ENCODE measurements at regions not wholly inside any gene's neighbourhood (a gene's known extent, or its start where the extent isn't known, plus 50 kb on each side); places are given as distances from the start of the nearest gene placed in this dataset.
"Not testable (repeated sequence)": the region's sequence is repeated elsewhere in the genome, so short reads cannot be mapped to it uniquely, and the experiment has no call there.

DNA sequence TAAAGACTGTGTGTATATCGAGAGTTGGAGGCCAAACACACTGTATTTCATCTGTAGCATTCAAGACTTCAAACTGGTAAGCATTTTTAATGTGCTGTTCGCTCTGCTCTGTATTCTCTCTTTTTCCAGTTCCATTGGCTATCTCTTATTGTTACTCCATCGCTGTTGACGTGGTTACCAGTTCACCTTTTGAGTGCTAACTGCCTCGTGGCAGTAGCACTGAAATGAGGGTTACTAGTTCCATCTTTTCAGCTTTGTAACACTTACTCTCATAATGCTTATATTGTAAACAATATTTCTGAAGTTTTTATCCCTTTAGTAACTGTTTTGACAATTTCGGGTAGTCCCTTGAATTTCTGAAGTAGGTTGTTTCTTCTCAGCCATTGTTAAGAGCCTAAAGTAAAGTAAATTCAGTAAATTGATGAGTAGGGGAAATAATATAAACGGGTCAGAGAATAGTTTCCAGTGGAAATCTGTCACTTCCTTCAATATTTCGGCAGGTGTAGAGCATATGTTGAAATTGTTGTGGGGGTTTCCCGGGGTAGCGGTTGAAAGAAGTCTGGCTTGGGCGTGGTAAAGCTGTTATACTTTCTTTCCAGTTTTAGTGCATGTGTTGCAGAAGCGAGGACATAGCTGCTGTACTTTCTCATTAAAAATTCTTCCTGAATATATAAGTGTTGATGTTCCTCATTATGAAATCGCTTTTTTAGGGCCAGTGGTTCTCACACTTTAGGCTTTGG lies 175.7 kb upstream of the GOLGA6L22 start:
- H3K27me3 ChIP-seq (ENCODE audit: control insufficient read depth in 2 of 2, insufficient read depth in 2 of 2, low read length in 2 of 2); H3K4me2 ChIP-seq (ENCODE audit: insufficient read depth, low read length); H4K20me1 ChIP-seq (replicated peaks; ENCODE audit: control insufficient read depth, extremely low read depth, insufficient read depth, low read length); DNase-seq (ENCODE audit: low read depth, low spot score); H3K9me1 ChIP-seq (replicated peaks; ENCODE audit: control insufficient read depth, extremely low read depth, insufficient read depth, low read length); BruUV-seq (replicated peaks); H3K4me1 ChIP-seq (ENCODE audit: control insufficient read depth, extremely low read depth, insufficient read depth, low read length); dilution Hi-C loops (cut with MboI; ENCODE audit: extremely low pct_ligation_motif_present, low sequenced_read_pairs); CTCF ChIA-PET; intact Hi-C loops (cut with micrococcal nuclease); H3K27ac ChIP-seq (ENCODE audit: insufficient read depth, low read depth, low read length); FAIRE-seq; H3K9ac ChIP-seq (replicated peaks; ENCODE audit: extremely low read depth, insufficient read depth, low read length); H3K79me2 ChIP-seq (ENCODE audit: control insufficient read depth, insufficient read depth, low read length); H3K9me3 ChIP-seq (replicated peaks; ENCODE audit: control insufficient read depth, insufficient read depth, low read length); H3K36me3 ChIP-seq (ENCODE audit: control insufficient read depth in 2 of 2, extremely low read depth in 1 of 2, insufficient read depth in 2 of 2, low read length in 2 of 2); H2AFZ ChIP-seq (ENCODE audit: low read depth, low read length); POLR2A ChIA-PET; H3K4me3 ChIP-seq (replicated peaks in 1 of 3; ENCODE audit: insufficient read depth in 1 of 3, low read depth in 1 of 3, low read length in 3 of 3): not testable (repeated sequence)

DNA sequence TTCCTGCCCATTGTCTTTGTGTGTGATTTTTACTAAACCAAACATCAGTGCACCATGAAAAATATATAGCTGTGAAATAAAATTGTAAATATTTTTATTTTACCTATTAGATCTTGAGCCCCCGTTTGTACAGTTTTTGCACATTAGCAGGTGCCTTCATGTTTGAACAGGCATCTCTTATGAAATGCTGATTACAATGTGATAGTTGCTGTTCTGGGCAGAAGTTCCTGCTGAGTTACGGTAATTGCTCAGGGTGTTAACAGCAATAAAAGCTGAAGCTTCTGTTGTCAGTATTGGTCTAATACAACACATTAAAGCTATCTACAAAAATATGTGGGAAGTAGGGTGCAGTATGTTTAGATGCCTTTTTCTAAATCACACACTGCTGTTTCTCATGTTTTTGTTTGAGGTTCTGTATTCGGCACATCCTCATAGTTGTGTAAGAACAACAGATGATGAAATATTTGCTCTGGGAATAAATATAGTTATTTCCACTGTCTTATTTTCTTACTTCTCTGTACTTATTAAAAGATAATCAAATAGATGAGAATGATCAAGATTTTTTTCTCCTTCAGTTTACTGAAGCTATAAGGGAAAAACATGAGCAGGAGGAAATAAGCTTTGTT lies 173.8 kb upstream of the GOLGA6L22 start:
- CTCF ChIA-PET; POLR2A ChIA-PET; BruUV-seq (replicated peaks): not testable (repeated sequence)

GRCh38 chr15:22291054-22291453 lies 167.6 kb upstream of the GOLGA6L22 start:
- POLR2A ChIA-PET; H3K4me1 ChIP-seq (ENCODE audit: control insufficient read depth, extremely low read depth, insufficient read depth, low read length); H3K9me1 ChIP-seq (replicated peaks; ENCODE audit: control insufficient read depth, extremely low read depth, insufficient read depth, low read length); CTCF ChIA-PET; H3K4me2 ChIP-seq (ENCODE audit: insufficient read depth, low read length); H3K9ac ChIP-seq (replicated peaks; ENCODE audit: extremely low read depth, insufficient read depth, low read length); H3K36me3 ChIP-seq (ENCODE audit: control insufficient read depth in 2 of 2, extremely low read depth in 1 of 2, insufficient read depth in 2 of 2, low read length in 2 of 2); intact Hi-C loops (cut with micrococcal nuclease); H3K4me3 ChIP-seq (replicated peaks in 1 of 3; ENCODE audit: insufficient read depth in 1 of 3, low read depth in 1 of 3, low read length in 3 of 3); DNase-seq (ENCODE audit: low read depth, low spot score); H3K27me3 ChIP-seq (ENCODE audit: control insufficient read depth in 2 of 2, insufficient read depth in 2 of 2, low read length in 2 of 2); H3K79me2 ChIP-seq (ENCODE audit: control insufficient read depth, insufficient read depth, low read length); dilution Hi-C loops (cut with MboI; ENCODE audit: extremely low pct_ligation_motif_present, low sequenced_read_pairs); H4K20me1 ChIP-seq (replicated peaks; ENCODE audit: control insufficient read depth, extremely low read depth, insufficient read depth, low read length); H3K27ac ChIP-seq (ENCODE audit: insufficient read depth, low read depth, low read length); H2AFZ ChIP-seq (ENCODE audit: low read depth, low read length); BruUV-seq (replicated peaks); FAIRE-seq; H3K9me3 ChIP-seq (replicated peaks; ENCODE audit: control insufficient read depth, insufficient read depth, low read length): not testable (repeated sequence)

More for the DNA sequence above, 173.8 kb upstream of the GOLGA6L22 start:
- H3K27me3 ChIP-seq (ENCODE audit: control insufficient read depth in 2 of 2, insufficient read depth in 2 of 2, low read length in 2 of 2); H3K36me3 ChIP-seq (ENCODE audit: control insufficient read depth in 2 of 2, extremely low read depth in 1 of 2, insufficient read depth in 2 of 2, low read length in 2 of 2); H3K4me2 ChIP-seq (ENCODE audit: insufficient read depth, low read length); dilution Hi-C loops (cut with MboI; ENCODE audit: extremely low pct_ligation_motif_present, low sequenced_read_pairs); H3K4me3 ChIP-seq (replicated peaks in 1 of 3; ENCODE audit: insufficient read depth in 1 of 3, low read depth in 1 of 3, low read length in 3 of 3); DNase-seq (ENCODE audit: low read depth, low spot score); FAIRE-seq; H3K9me3 ChIP-seq (replicated peaks; ENCODE audit: control insufficient read depth, insufficient read depth, low read length); H3K4me1 ChIP-seq (ENCODE audit: control insufficient read depth, extremely low read depth, insufficient read depth, low read length); intact Hi-C loops (cut with micrococcal nuclease); H3K79me2 ChIP-seq (ENCODE audit: control insufficient read depth, insufficient read depth, low read length); H3K27ac ChIP-seq (ENCODE audit: insufficient read depth, low read depth, low read length); H3K9me1 ChIP-seq (replicated peaks; ENCODE audit: control insufficient read depth, extremely low read depth, insufficient read depth, low read length); H2AFZ ChIP-seq (ENCODE audit: low read depth, low read length); H4K20me1 ChIP-seq (replicated peaks; ENCODE audit: control insufficient read depth, extremely low read depth, insufficient read depth, low read length); H3K9ac ChIP-seq (replicated peaks; ENCODE audit: extremely low read depth, insufficient read depth, low read length): not testable (repeated sequence)

DNA sequence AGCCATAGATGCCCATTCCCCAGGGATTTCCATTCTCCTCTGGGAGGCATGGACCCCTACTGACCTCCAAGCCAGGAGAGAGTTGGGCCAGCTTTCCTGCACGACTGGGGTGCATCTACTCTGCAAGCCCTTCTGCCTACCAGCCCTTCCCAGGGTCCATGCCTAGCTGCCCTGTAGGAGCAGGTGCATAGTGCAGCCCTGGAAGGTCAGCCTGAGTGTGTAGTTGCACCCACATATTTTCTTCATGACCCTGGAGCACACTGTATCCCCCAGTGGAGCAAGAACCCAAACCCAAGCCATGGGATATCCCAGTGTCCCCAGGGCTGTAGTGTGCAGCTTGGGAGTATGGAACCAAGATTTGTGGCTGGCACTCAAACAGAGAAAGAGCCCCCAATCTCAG lies 155.6 kb upstream of the GOLGA6L22 start:
- H3K27ac ChIP-seq (ENCODE audit: insufficient read depth, low read depth, low read length); H3K9me3 ChIP-seq (replicated peaks; ENCODE audit: control insufficient read depth, insufficient read depth, low read length); H3K79me2 ChIP-seq (ENCODE audit: control insufficient read depth, insufficient read depth, low read length); dilution Hi-C loops (cut with MboI; ENCODE audit: extremely low pct_ligation_motif_present, low sequenced_read_pairs); POLR2A ChIA-PET; H3K27me3 ChIP-seq (ENCODE audit: control insufficient read depth in 2 of 2, insufficient read depth in 2 of 2, low read length in 2 of 2); DNase-seq (ENCODE audit: low read depth, low spot score); H3K9ac ChIP-seq (replicated peaks; ENCODE audit: extremely low read depth, insufficient read depth, low read length); intact Hi-C loops (cut with micrococcal nuclease); H3K4me2 ChIP-seq (ENCODE audit: insufficient read depth, low read length); H3K36me3 ChIP-seq (ENCODE audit: control insufficient read depth in 2 of 2, extremely low read depth in 1 of 2, insufficient read depth in 2 of 2, low read length in 2 of 2); CTCF ChIA-PET; BruUV-seq (replicated peaks); H3K4me1 ChIP-seq (ENCODE audit: control insufficient read depth, extremely low read depth, insufficient read depth, low read length); H3K9me1 ChIP-seq (replicated peaks; ENCODE audit: control insufficient read depth, extremely low read depth, insufficient read depth, low read length); H2AFZ ChIP-seq (ENCODE audit: low read depth, low read length); H3K4me3 ChIP-seq (replicated peaks in 1 of 3; ENCODE audit: insufficient read depth in 1 of 3, low read depth in 1 of 3, low read length in 3 of 3); FAIRE-seq; H4K20me1 ChIP-seq (replicated peaks; ENCODE audit: control insufficient read depth, extremely low read depth, insufficient read depth, low read length): not testable (repeated sequence)
